Stimulated activated naive CD8-positive, alpha-beta T cell treated with anti-CD3 and anti-CD28 coated beads, Interleukin-15, amount 100 ng/mL, for 72 hours (primary cell): ENCODE measurements at regions not wholly inside any gene's neighbourhood (a gene's known extent, or its start where the extent isn't known, plus 50 kb on each side); places are given as distances from the start of the nearest gene placed in this dataset.

Source experiments
- ATAC-seq: fragments of 150-1000 bp; cut with Tn5 transposase; 2 replicates; pipeline ENCODE4 v1.10.0; 2021; ENCODE audit warnings: mild to moderate bottlenecking, moderate library complexity
- DNase-seq, 2 donors: peaks; one replicate each; pipeline ENCODE4 v3.0.0; 2021 to 2022
- H3K27ac Mint-ChIP-seq, 2 donors: one replicate each; pipeline ENCODE4 v1.8.0; 2022; ENCODE audit warnings: mild to moderate bottlenecking in 2 of 2, mixed read lengths in 2 of 2, moderate library complexity in 2 of 2
- H3K27me3 Mint-ChIP-seq: one replicate; pipeline ENCODE4 v1.8.0; 2022; ENCODE audit warnings: mixed read lengths
- H3K4me1 Mint-ChIP-seq: one replicate; pipeline ENCODE4 v1.8.0; 2022; ENCODE audit warnings: mild to moderate bottlenecking, mixed read lengths
- H3K4me3 Mint-ChIP-seq, 2 donors: one replicate each; pipeline ENCODE4 v1.8.0; 2022; ENCODE audit warnings: mild to moderate bottlenecking in 2 of 2, mixed read lengths in 2 of 2, moderate library complexity in 1 of 2
- H3K9me3 Mint-ChIP-seq, 2 donors: one replicate each; pipeline ENCODE4 v1.8.0; 2022; ENCODE audit warnings: mixed read lengths in 2 of 2

DNA sequence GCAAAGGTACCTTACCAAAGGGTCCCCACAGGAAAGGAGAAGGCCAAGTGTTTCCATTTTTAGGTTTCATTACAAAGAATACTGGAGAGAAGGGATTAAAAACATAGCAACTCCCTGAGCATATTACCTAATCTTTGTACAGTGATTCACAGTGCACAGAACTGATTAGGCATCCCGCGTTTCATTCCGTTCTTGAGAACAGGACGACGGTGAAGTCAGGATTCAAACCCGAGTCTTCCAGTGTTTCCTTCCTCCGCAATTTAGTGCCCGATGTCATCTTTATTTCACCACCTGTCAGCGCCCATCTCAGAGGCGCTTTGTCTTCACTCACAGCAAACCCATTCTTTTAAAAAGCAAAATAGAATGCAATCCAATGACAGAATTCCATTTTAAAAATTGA, 488.5 kb downstream of the EIPR1 start:
- Mint-ChIP-seq H3K4me1 (no peaks in the 10 kb centered on the region), H3K9me3 (no peaks in the 10 kb centered on the region), H3K4me3 (no peak overlapping the region), H3K27me3 (peaks cover 20% of the 10 kb centered on the region), H3K27ac (no peak overlapping the region)
- DNase-seq (no peak), ATAC-seq (no peak)

DNA sequence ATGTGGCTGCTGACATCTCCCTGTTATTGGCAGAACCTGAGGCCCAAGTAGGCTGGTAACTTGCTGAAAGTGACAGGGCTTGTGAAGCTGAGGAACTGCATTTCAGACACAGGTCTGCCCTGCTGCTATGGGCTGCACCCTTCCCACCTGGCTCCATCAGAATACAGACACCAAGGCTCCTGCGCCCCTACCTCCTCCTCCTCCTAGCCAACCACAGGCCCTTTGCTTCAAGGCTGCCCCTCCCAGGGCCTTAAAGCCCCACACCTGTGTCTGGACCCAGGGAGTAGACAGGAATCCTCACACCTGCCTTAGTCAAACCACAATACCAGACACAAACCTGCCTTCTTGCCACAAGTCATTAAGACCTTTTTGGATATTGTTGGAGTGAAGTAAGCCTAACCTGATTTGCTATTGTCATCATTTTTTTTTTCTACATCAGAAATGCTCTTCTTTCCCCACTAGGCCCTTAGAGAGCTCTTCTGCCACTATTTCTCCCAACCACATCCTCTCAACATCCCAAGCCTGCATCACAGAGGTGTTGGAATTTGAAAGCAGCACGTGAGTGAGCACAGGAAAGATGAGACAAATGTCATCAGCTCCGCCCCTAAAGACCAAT, 489.7 kb downstream of the EIPR1 start:
- H3K4me1 Mint-ChIP-seq = no peaks in the 10 kb centered on the region
- peaks cover 6 to 7% of the 10 kb centered on the region in 2 donors for H3K9me3 Mint-ChIP-seq
- H3K27ac Mint-ChIP-seq = peak overlapping the region in 1 of 2 donors; percentile 65
- H3K4me3 Mint-ChIP-seq = no peak overlapping the region
- H3K27me3 Mint-ChIP-seq = peaks cover 20% of the 10 kb centered on the region
- DNase-seq (no peak), ATAC-seq (no peak)

GRCh38 chr2:2886922-2887321, 490.7 kb downstream of the EIPR1 start:
- DNase-seq (no peak), ATAC-seq (no peak)
- Mint-ChIP-seq H3K4me3 (no peak overlapping the region), H3K27me3 (peaks cover 20% of the 10 kb centered on the region), H3K9me3 (peaks cover 9 to 11% of the 10 kb centered on the region in 2 donors), H3K4me1 (no peaks in the 10 kb centered on the region), H3K27ac (no peak overlapping the region)

- Mint-ChIP-seq H3K27ac (peak overlapping the region in 1 of 2 donors; percentile 7), H3K27me3 (peaks cover 2% of the 10 kb centered on the region), H3K4me1 (no peaks in the 10 kb centered on the region), H3K9me3 (peaks cover 9 to 11% of the 10 kb centered on the region in 2 donors), H3K4me3 (no peak overlapping the region)
- DNase-seq = no peak
- ATAC-seq = no peak
These were observed 496.1 kb downstream of the EIPR1 start for GRCh38 chr2:2881499-2881898.

GRCh38 chr2:2880938-2881337, 496.7 kb downstream of the EIPR1 start:
- Mint-ChIP-seq H3K27ac (no peak overlapping the region), H3K4me1 (no peaks in the 10 kb centered on the region), H3K9me3 (peaks cover 9 to 11% of the 10 kb centered on the region in 2 donors), H3K4me3 (no peak overlapping the region), H3K27me3 (no peaks in the 10 kb centered on the region)
- ATAC-seq (no peak), DNase-seq (no peak)

DNA sequence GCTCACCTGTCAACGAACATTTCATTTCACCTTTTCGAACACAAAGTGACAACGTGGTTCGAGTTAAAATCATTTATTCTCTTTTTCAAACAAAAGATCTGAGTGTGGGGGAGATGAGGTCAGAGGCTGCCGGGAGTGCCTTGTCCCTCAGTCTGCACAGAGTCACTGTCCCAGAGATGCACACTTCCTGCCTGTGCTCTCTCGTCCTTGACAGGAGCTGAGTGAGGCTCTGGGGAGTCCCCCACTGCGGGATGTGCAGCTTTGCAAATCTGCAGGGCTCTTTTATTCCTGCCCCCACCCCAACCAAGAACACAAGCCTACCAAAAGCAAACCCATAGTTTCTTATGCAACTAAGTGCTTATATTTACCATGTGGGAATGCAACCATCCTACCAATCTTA, 497.8 kb downstream of the EIPR1 start:
- Mint-ChIP-seq H3K9me3 (peaks cover 9 to 11% of the 10 kb centered on the region in 2 donors), H3K4me1 (no peaks in the 10 kb centered on the region), H3K4me3 (no peak overlapping the region), H3K27me3 (no peaks in the 10 kb centered on the region), H3K27ac (no peak overlapping the region)
- ATAC-seq = no peak
- no peak for DNase-seq

DNA sequence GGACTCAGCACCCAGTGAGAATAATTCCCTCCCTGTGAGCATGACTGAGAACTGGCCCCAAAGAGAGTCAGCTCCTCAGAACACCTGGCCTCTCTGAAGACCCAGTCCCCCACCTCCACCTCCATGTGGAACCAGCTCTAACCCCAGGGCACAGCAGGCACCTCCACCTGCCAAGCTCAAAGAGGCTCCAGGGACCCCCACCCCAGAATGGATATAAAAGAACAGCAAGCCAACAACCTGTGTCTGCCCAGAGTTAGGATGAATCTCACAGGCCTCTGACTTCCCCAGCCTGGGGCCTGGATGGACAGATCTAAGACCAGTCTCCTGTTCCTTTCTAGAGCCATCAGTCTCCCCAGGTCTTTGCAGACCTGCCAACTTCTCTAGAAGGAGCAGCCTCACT, 498.5 kb downstream of the EIPR1 start:
- ATAC-seq = no peak
- Mint-ChIP-seq H3K27ac (no peak overlapping the region), H3K4me1 (no peaks in the 10 kb centered on the region), H3K4me3 (no peak overlapping the region), H3K27me3 (no peaks in the 10 kb centered on the region), H3K9me3 (peaks cover 9 to 11% of the 10 kb centered on the region in 2 donors)
- DNase-seq = no peak

GRCh38 chr2:2877427-2877826, 500.2 kb downstream of the EIPR1 start:
- H3K9me3 Mint-ChIP-seq = no peaks in the 10 kb centered on the region
- no peak overlapping the region for H3K27ac Mint-ChIP-seq
- H3K27me3 Mint-ChIP-seq = no peaks in the 10 kb centered on the region
- no peak overlapping the region for H3K4me3 Mint-ChIP-seq
- ATAC-seq = no peak
- no peak for DNase-seq
- no peaks in the 10 kb centered on the region for H3K4me1 Mint-ChIP-seq

- Mint-ChIP-seq H3K27me3 (no peaks in the 10 kb centered on the region), H3K4me1 (no peaks in the 10 kb centered on the region), H3K9me3 (no peaks in the 10 kb centered on the region), H3K4me3 (no peak overlapping the region), H3K27ac (no peak overlapping the region)
- ATAC-seq (no peak), DNase-seq (no peak)
These were observed 501.0 kb downstream of the EIPR1 start for GRCh38 chr2:2876331-2877221.

- ATAC-seq (no peak), DNase-seq (no peak)
- no peaks in the 10 kb centered on the region for H3K27me3 Mint-ChIP-seq
- no peaks in the 10 kb centered on the region for H3K9me3 Mint-ChIP-seq
- peak overlapping the region in 1 of 2 donors; percentile 19 for H3K27ac Mint-ChIP-seq
- H3K4me1 Mint-ChIP-seq = no peaks in the 10 kb centered on the region
- no peak overlapping the region for H3K4me3 Mint-ChIP-seq
These were observed 501.8 kb downstream of the EIPR1 start for GRCh38 chr2:2875831-2876230.

DNA sequence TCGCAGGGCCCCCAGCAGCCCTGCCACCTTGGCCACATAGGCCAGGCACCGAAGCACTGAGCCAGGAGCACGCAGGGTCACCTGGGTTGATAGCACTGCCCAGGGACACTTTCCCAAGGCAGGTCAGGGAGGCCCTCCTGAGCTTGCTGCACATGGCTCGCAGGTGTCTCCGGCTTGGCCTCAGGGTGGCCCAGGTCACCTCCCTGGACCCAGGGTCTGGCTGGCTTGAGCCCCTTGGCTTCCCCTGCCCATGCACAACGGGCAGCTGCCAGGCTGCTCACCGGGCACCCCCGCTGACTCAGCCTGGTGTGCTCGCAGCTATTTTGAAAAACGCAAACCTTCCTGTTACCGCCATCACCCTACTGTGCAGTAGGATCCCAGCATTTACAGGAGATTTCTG, 502.3 kb downstream of the EIPR1 start:
- Mint-ChIP-seq H3K4me1 (no peaks in the 10 kb centered on the region), H3K27me3 (no peaks in the 10 kb centered on the region), H3K27ac (peak overlapping the region in 1 of 2 donors; percentile 85), H3K4me3 (no peak overlapping the region), H3K9me3 (no peaks in the 10 kb centered on the region)
- DNase-seq (no peak), ATAC-seq (no peak)

DNA sequence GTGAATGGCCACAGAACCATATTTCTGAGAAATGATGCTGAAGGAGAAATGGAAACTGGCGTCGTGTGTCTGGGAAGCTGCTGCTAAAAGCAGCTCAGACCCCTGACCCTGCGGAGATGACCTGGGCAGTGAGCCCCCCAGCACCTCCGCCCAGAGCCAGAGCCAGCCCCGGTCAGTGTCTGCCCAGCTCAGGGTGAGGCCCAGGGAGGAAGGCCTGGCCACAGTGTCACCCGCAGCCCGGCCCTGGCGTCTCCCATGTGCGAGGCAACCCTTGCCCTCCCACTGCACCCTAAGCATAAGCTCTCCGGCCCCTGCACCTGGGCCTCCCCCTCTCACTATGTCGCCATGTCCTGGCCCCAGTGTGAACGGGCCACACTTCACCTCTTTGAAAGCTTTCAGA, 502.8 kb downstream of the EIPR1 start:
- H3K27ac Mint-ChIP-seq = peak overlapping the region in 1 of 2 donors; percentile 85
- DNase-seq (no peak), ATAC-seq (no peak)
- H3K9me3 Mint-ChIP-seq = no peaks in the 10 kb centered on the region
- H3K4me1 Mint-ChIP-seq = no peaks in the 10 kb centered on the region
- H3K4me3 Mint-ChIP-seq = no peak overlapping the region
- H3K27me3 Mint-ChIP-seq = no peaks in the 10 kb centered on the region

- ATAC-seq (no peak), DNase-seq (no peak)
- Mint-ChIP-seq H3K27me3 (no peaks in the 10 kb centered on the region), H3K9me3 (no peaks in the 10 kb centered on the region), H3K27ac (no peak overlapping the region), H3K4me3 (no peak overlapping the region), H3K4me1 (no peaks in the 10 kb centered on the region)
These were observed 503.3 kb downstream of the EIPR1 start for GRCh38 chr2:2874341-2874740.

DNA sequence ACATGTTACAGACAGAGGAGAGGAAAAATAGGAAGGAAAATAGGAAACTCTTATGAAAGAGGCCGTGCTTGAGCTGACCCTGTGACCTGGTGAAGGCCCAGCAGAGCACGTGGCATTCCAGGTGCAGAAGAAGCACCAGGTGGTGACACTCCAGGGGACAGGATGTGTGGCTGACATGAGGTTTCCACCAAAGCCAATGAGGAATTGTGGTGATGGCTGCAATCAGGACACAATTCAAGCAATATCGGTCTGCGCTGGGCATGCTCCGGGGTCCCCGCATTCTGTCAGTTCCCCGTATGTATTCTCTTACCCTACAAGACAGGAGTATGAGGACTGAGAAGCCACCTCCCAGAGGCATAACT, 504.2 kb downstream of the EIPR1 start:
- no peak overlapping the region for H3K4me3 Mint-ChIP-seq

DNA sequence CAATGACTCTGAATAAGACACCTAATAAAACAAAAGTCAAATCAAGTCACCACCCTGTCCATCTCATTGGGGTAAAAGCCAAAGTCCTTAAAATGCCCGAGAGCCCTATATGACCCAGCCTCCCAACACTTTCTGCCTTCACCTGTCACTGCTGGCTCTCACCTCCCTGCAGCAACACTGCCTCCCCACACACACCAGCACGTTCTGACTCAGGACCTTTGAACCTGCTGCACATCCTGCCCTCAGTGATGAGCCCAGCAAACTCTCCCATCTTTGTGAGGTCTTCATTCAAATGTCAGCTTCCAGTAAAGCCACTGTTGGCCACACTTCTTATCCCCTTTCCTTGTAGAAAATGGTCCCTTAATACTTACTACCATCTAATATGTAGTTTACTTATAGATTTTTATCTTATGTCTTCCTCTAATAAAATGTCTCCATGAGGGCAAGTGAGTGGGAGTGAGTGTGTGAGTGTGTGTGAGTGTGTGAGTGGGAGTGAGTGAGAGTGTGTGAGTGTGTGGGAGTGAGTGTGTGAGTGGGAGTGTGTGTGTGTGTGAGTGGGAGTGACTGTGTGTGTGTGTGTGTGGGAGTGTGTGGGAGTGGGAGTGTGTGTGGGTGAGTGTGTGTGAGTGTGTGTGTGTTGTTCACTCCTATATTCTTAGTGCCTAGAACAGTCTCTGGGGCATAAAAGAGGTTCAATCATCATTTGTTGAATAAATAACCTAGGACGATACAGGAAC, 504.7 kb downstream of the EIPR1 start:
- ATAC-seq = peak; percentile 41
- Mint-ChIP-seq H3K27ac (peak overlapping the region; percentile 0 to 83), H3K9me3 (no peaks in the 10 kb centered on the region), H3K27me3 (no peaks in the 10 kb centered on the region), H3K4me1 (no peaks in the 10 kb centered on the region), H3K4me3 (no peak overlapping the region)
- no peak for DNase-seq

More for the DNA sequence above, 504.2 kb downstream of the EIPR1 start:
- no peak for DNase-seq
- H3K27ac Mint-ChIP-seq = no peak overlapping the region
- no peak for ATAC-seq
- no peaks in the 10 kb centered on the region for H3K4me1 Mint-ChIP-seq
- no peaks in the 10 kb centered on the region for H3K9me3 Mint-ChIP-seq
- H3K27me3 Mint-ChIP-seq = no peaks in the 10 kb centered on the region

DNA sequence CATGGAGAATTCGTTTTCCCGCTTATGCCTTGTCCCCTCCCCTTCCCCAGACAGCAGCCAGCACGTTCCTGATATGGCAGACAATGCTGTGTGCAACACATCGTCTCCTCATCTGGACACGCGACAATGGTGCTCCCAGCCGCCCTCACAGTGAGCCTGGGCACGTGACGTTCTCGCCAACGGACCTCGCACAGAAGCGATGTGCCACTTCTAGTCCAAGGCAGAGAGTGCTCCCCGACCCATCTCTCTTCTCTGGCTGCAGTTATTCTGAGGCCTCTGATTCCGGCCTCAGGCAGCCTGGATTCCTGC, 505.4 kb downstream of the EIPR1 start:
- H3K4me3 Mint-ChIP-seq = no peak overlapping the region
- H3K27ac Mint-ChIP-seq = no peak overlapping the region
- no peaks in the 10 kb centered on the region for H3K27me3 Mint-ChIP-seq
- ATAC-seq (peak; percentile 15), DNase-seq (no peak)
- H3K9me3 Mint-ChIP-seq = no peaks in the 10 kb centered on the region
- no peaks in the 10 kb centered on the region for H3K4me1 Mint-ChIP-seq
